ENCODE measurements at regions not wholly inside any gene's neighbourhood (a gene's known extent, or its start where the extent isn't known, plus 50 kb on each side); places are given as distances from the start of the nearest gene placed in this dataset.

DNA sequence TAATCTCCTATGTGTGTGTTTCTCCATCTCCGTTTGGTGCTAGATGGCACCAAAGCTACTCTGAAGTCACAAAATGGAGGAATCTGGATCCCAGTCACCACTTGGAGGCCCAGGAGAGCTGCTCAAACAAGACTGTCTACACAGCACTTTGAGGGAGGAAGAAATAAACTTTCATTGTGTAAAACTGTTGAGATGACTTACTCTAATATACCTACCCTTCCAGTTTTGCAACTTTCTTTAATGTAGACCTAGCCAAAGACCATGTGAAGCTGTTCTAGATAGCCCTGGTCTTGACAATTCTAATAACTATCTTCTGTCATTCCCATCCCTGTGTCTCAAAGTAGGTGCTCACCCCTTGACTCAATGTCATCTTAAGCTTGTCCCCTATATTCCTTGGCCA, 52.8 kb upstream of the TAB3 start:
- Mint-ChIP-seq H3K36me3 (ENCODE audit: low read depth) (no peaks in the 10 kb centered on the region), H3K4me3 (no peak overlapping the region), H3K4me1 (no peaks in the 10 kb centered on the region), H3K27me3 (no peaks in the 10 kb centered on the region), H3K27ac (no peak overlapping the region), H3K9me3 (no peaks in the 10 kb centered on the region)
- TF ChIP-seq, protein P1, sequence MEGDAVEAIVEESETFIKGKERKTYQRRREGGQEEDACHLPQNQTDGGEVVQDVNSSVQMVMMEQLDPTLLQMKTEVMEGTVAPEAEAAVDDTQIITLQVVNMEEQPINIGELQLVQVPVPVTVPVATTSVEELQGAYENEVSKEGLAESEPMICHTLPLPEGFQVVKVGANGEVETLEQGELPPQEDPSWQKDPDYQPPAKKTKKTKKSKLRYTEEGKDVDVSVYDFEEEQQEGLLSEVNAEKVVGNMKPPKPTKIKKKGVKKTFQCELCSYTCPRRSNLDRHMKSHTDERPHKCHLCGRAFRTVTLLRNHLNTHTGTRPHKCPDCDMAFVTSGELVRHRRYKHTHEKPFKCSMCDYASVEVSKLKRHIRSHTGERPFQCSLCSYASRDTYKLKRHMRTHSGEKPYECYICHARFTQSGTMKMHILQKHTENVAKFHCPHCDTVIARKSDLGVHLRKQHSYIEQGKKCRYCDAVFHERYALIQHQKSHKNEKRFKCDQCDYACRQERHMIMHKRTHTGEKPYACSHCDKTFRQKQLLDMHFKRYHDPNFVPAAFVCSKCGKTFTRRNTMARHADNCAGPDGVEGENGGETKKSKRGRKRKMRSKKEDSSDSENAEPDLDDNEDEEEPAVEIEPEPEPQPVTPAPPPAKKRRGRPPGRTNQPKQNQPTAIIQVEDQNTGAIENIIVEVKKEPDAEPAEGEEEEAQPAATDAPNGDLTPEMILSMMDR (IDR thresholded peaks at IDR 0.05): no peak
- intact Hi-C loops (cut with micrococcal nuclease): no loop called here
- ATAC-seq (ENCODE audit: low read depth) (no peak), DNase-seq (no peak)
- POLR2A ChIA-PET: no interaction called here
- CTCF ChIA-PET: no interaction called here

DNA sequence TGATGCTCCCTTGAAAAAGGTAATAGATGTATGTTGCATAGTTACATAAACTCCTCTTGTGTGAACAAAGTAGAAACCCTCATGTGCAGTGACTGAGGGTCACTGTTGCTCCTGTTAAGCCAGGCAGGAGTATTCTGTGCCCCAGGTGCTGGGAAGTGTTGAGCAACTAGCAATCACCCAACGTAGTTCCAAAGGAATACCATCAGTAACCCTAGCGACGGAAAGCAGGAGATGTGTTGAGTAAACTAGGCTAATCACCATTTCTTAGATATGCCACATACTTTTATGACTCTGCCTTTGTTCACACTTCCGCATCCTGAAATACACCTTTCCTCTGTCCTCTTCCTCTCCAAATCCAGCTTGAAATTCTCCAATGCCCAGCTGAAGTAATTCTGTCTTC, 50.9 kb upstream of the TAB3 start:
- H3K9me3 Mint-ChIP-seq: no peaks in the 10 kb centered on the region
- no peak overlapping the region for H3K27ac Mint-ChIP-seq
- intact Hi-C loops (cut with micrococcal nuclease): no loop called here
- H3K36me3 Mint-ChIP-seq (ENCODE audit: low read depth): no peaks in the 10 kb centered on the region
- no peak overlapping the region for H3K4me3 Mint-ChIP-seq
- TF ChIP-seq, protein P1 (IDR thresholded peaks at IDR 0.05): no peak
- ChIA-PET POLR2A (no interaction called here), CTCF (no interaction called here)
- no peaks in the 10 kb centered on the region for H3K27me3 Mint-ChIP-seq
- H3K4me1 Mint-ChIP-seq: no peaks in the 10 kb centered on the region
- ATAC-seq (ENCODE audit: low read depth): no peak
- no peak for DNase-seq

Measured in activated B cell treated with CpG ODN at 0.5 μM for 24 hours (primary cell).